Liver (tissue), 8 donors: ENCODE measurements at regions not wholly inside any gene's neighbourhood (a gene's known extent, or its start where the extent isn't known, plus 50 kb on each side); places are given as distances from the start of the nearest gene placed in this dataset.

Experiments used
- DNase-seq: peaks from one replicate; pipeline ENCODE4 v3.0.0-alpha.2; 2017; ENCODE audit warnings: low spot score
- H3K27ac ChIP-seq, 2 donors: one replicate each; pipeline ENCODE4 v1.7.0; 2013; ENCODE audit warnings: inconsistent platforms in 2 of 2, low read length in 2 of 2, control low read depth in 1 of 2, low read depth in 1 of 2, mild to moderate bottlenecking in 1 of 2
- H3K27me3 ChIP-seq, 4 donors: one replicate each; pipeline versions ENCODE4 v1.6.1 to v1.7.0; 2013; ENCODE audit warnings: low read length in 3 of 4, inconsistent platforms in 1 of 4, mild to moderate bottlenecking in 1 of 4, moderate library complexity in 1 of 4; ENCODE audit not compliant: control insufficient read depth in 4 of 4, insufficient read depth in 4 of 4
- H3K36me3 ChIP-seq, 4 donors: one replicate each; pipeline versions ENCODE4 v1.6.1 to v1.7.0; 2013; ENCODE audit warnings: low read length in 3 of 4, mild to moderate bottlenecking in 3 of 4, low read depth in 1 of 4, moderate library complexity in 1 of 4; ENCODE audit not compliant: control insufficient read depth in 4 of 4, insufficient read depth in 3 of 4
- H3K4me1 ChIP-seq, 4 donors: one replicate each; pipeline versions ENCODE4 v1.6.1 to v1.7.0; 2013; ENCODE audit warnings: low read length in 3 of 4, mild to moderate bottlenecking in 3 of 4, moderate library complexity in 1 of 4; ENCODE audit not compliant: control insufficient read depth in 4 of 4, insufficient read depth in 4 of 4
- H3K4me3 ChIP-seq, 3 donors: one replicate each; pipeline versions ENCODE4 v1.6.1 to v1.7.0; 2013; ENCODE audit warnings: low read length in 3 of 3, control low read depth in 1 of 3, low read depth in 1 of 3, mild to moderate bottlenecking in 1 of 3
- H3K9ac ChIP-seq, 2 donors: one replicate each; pipeline ENCODE4 v1.7.0; 2013; ENCODE audit warnings: low read length in 2 of 2, mild to moderate bottlenecking in 2 of 2, moderate library complexity in 2 of 2, control low read depth in 1 of 2, low read depth in 1 of 2
- H3K9me3 ChIP-seq, 4 donors: one replicate each; pipeline versions ENCODE4 v1.6.1 to v1.7.0; 2013; ENCODE audit warnings: low read length in 3 of 4; ENCODE audit not compliant: control insufficient read depth in 4 of 4
- ATF3 ChIP-seq: IDR thresholded peaks from 2 replicates; pipeline ENCODE4 v1.6.1; 2016; ENCODE audit warnings: antibody characterized with exemption
- CTCF ChIP-seq: fragments of 150-350 bp; IDR thresholded peaks from 2 replicates; pipeline ENCODE4 v1.5.1; 2017; ENCODE audit warnings: improper control_type of control experiment, low read depth, low read length; ENCODE audit not compliant: missing input control
- EGR1 ChIP-seq, 2 donors: IDR thresholded peaks; 2 replicates each; pipeline ENCODE4 v1.6.1; 2016 to 2018; ENCODE audit warnings: antibody characterized with exemption in 2 of 2, low read depth in 2 of 2
- FOXA1 ChIP-seq: IDR thresholded peaks from 2 replicates; pipeline ENCODE4 v1.6.1; 2016; ENCODE audit warnings: antibody characterized with exemption
- GABPA ChIP-seq, 2 donors: IDR thresholded peaks in 1 of 2; conservative IDR thresholded peaks in 1 of 2; 2 replicates each; pipeline ENCODE4 v1.6.1; 2016; ENCODE audit warnings: antibody characterized with exemption in 2 of 2, mild to moderate bottlenecking in 1 of 2, moderate library complexity in 1 of 2
- HNF4A ChIP-seq, 2 donors: conservative IDR thresholded peaks; 2 replicates each; pipeline ENCODE4 v1.6.1; 2016; ENCODE audit warnings: antibody characterized with exemption in 2 of 2, mild to moderate bottlenecking in 2 of 2
- JUND ChIP-seq, 2 donors: IDR thresholded peaks; 2 replicates each; pipeline ENCODE4 v1.6.1; 2016; ENCODE audit warnings: antibody characterized with exemption in 2 of 2
- MAX ChIP-seq: IDR thresholded peaks from 2 replicates; pipeline ENCODE4 v1.6.1; 2016; ENCODE audit warnings: antibody characterized with exemption
- NR2F2 ChIP-seq: IDR thresholded peaks from 2 replicates; pipeline ENCODE4 v1.6.1; 2016; ENCODE audit warnings: antibody characterized with exemption
- RAD21 ChIP-seq, 2 donors: IDR thresholded peaks; 2 replicates each; pipeline ENCODE4 v1.6.1; 2016; ENCODE audit warnings: antibody characterized with exemption in 2 of 2, mild to moderate bottlenecking in 2 of 2
- REST ChIP-seq: IDR thresholded peaks from 2 replicates; pipeline ENCODE4 v1.6.1; 2016; ENCODE audit warnings: antibody characterized with exemption, mild to moderate bottlenecking
- RXRA ChIP-seq, 2 donors: IDR thresholded peaks; 2 replicates each; pipeline ENCODE4 v1.6.1; 2017 to 2018; ENCODE audit warnings: antibody characterized with exemption in 2 of 2, mild to moderate bottlenecking in 1 of 2
- SP1 ChIP-seq: IDR thresholded peaks from 2 replicates; pipeline ENCODE4 v1.6.1; 2018; ENCODE audit warnings: antibody characterized with exemption, mild to moderate bottlenecking
- TAF1 ChIP-seq: conservative IDR thresholded peaks from 2 replicates; pipeline ENCODE4 v1.6.1; 2016; ENCODE audit warnings: antibody characterized with exemption, mild to moderate bottlenecking
- YY1 ChIP-seq: IDR thresholded peaks from 2 replicates; pipeline ENCODE4 v1.6.1; 2016; ENCODE audit warnings: antibody characterized with exemption, mild to moderate bottlenecking
- ZBTB33 ChIP-seq: IDR thresholded peaks from 2 replicates; pipeline ENCODE4 v1.6.1; 2016; ENCODE audit warnings: antibody characterized with exemption
- WGBS: extraction: QIAGEN DNeasy Blood & Tissue Kit; methylation state at CpG from one replicate; pipeline ENCODE4 v1.1.7; 2013; 5-methylcytosine and 5-hydroxymethylcytosine counted together
- donor health status: healthy.
- donor health status: healthy.
- donor health status: healthy.
- donor health status: healthy.
- donor health status: healthy.

- Histone ChIP-seq H3K27me3 (peaks cover 0 to 3% (median 0%) of the 10 kb centered on the region in 4 donors), H3K9ac (no peak overlapping the region), H3K4me3 (no peak overlapping the region), H3K36me3 (no peaks in the 10 kb centered on the region), H3K27ac (no peak overlapping the region), H3K9me3 (no peaks in the 10 kb centered on the region), H3K4me1 (no peaks in the 10 kb centered on the region)
- no peak for TF ChIP-seq SP1
- TF ChIP-seq NR2F2, result no peak
- no peak for TF ChIP-seq ATF3
- TF ChIP-seq FOXA1, result no peak
- TF ChIP-seq RXRA (IDR thresholded peaks at IDR 0.05), result no peak
- TF ChIP-seq CTCF, result no peak
- no peak for TF ChIP-seq MAX
- no peak for TF ChIP-seq TAF1
- TF ChIP-seq EGR1 (IDR thresholded peaks at IDR 0.05; ENCODE audit: low read depth in 2 of 2), result no peak
- TF ChIP-seq GABPA (IDR thresholded peaks at IDR 0.05 in 1 of 2, conservative IDR thresholded peaks at IDR 0.05 in 1 of 2), result no peak
- WGBS, result 87% methylated on average over 8 of the region's 8 CpGs
- no peak for DNase-seq
These were observed 1198.1 kb downstream of the UQCRFS1 start for GRCh38 chr19:28014615-28015405.

GRCh38 chr19:28012361-28012760 is 1200.6 kb downstream of the UQCRFS1 start:
- H3K27me3 ChIP-seq, result peaks cover 0 to 3% (median 0%) of the 10 kb centered on the region in 4 donors
- DNase-seq, result no peak
- no peaks in the 10 kb centered on the region for H3K36me3 ChIP-seq
- no peaks in the 10 kb centered on the region for H3K4me1 ChIP-seq
- H3K27ac ChIP-seq, result no peak overlapping the region
- TF ChIP-seq MAX (no peak), GABPA (IDR thresholded peaks at IDR 0.05 in 1 of 2, conservative IDR thresholded peaks at IDR 0.05 in 1 of 2) (no peak), EGR1 (IDR thresholded peaks at IDR 0.05; ENCODE audit: low read depth in 2 of 2) (no peak), SP1 (no peak), JUND (IDR thresholded peaks at IDR 0.05) (no peak), NR2F2 (no peak), ZBTB33 (no peak), REST (no peak), YY1 (no peak), RAD21 (IDR thresholded peaks at IDR 0.05) (no peak), HNF4A (conservative IDR thresholded peaks at IDR 0.05) (no peak)
- WGBS, result 54% methylated on average over 3 of the region's 3 CpGs
- no peak overlapping the region for H3K9ac ChIP-seq
- H3K9me3 ChIP-seq, result no peaks in the 10 kb centered on the region
- H3K4me3 ChIP-seq, result no peak overlapping the region
